ENCODE measurements at regions not wholly inside any gene's neighbourhood (a gene's known extent, or its start where the extent isn't known, plus 50 kb on each side); places are given as distances from the start of the nearest gene placed in this dataset.
"Not testable (repeated sequence)": the region's sequence is repeated elsewhere in the genome, so short reads cannot be mapped to it uniquely, and the experiment has no call there.

DNA sequence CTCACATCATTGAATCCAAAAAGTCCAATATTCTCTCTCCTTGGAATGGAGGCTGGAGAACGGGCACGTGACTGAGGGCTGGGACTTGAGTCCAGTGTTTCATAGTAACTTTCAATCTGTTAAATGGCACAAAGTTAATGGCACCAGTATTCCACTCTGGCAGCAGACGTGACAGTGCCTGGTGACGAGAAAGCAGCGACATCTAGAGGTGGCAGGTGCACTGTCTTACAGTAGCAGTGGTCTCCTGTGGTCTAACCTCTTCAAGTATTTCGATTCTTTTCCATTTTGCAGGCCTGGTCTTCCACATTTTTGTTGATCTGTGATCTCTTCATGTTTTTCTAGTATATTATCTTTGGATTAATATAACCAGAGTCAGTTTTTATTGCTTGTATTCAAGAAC is 107.1 kb downstream of the OXSM start:
- no peak for DNase-seq

DNA sequence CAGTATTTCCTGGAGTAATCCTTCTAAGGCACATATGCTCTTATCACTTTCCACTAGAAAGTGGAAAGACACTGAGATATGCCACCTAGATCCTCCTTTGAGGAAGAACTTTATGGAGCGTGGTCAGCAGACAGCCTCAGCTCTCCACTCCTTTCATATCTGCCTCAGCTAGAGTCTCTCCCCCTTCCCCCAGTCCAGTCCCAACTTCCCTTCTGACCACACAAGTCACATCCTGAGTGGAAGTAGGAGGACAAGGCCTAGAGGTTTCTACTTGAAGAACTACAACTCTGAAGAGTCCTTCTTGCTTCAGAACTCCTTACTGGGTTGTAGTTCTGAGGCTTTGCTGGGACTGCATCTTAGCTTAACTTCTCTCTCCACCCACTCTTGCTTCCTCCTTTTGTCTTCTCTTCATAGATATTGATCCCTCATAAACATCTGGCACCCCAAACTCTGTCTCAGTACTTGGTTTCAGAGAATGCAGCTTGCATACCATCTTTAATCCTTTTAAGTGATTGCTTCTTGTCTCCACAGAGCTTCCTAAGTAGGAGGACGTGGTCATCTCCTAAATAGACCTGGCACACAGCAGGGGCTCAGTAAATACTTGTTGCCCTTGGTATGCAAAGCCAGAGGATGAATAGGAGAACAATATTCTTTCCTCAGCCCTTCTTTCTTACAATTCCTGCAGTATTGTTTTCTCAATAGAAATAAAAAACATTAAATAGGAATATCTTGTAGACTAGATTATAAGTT is 109.6 kb downstream of the OXSM start:
- DNase-seq: no peak

- no peak for DNase-seq
These were observed 110.3 kb downstream of the OXSM start for GRCh38 chr3:25900161-25900560.

- DNase-seq: no peak
These were observed 111.9 kb downstream of the OXSM start for GRCh38 chr3:25901796-25902195.

GRCh38 chr3:25902586-25902985 is 112.7 kb downstream of the OXSM start:
- no peak for DNase-seq

- DNase-seq: no peak
These were observed 113.7 kb downstream of the OXSM start for GRCh38 chr3:25903371-25904129.

DNA sequence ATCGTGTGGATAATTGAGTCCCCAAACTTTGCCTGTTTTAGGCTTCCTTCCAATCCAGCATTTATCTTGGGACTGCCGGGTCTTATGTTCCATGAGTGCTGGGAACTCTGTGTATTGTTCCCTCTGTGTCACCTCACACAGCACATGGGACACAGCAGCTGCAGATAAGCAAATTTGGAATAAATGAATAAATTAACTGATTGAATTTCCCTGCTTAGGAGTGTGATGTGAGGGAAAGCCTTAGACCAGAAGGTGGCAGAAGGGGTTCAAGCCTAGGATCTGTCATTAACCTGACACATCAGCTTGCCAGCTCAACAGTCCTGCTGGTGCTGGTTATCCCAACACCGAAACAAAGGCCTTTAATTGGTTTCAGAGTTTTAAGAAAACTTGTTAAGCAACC is 114.3 kb downstream of the OXSM start:
- no peak for DNase-seq

- DNase-seq: no peak
These were observed 116.4 kb downstream of the OXSM start for GRCh38 chr3:25906132-25906906.

GRCh38 chr3:25907081-25907480 is 117.2 kb downstream of the OXSM start:
- no peak for DNase-seq

DNA sequence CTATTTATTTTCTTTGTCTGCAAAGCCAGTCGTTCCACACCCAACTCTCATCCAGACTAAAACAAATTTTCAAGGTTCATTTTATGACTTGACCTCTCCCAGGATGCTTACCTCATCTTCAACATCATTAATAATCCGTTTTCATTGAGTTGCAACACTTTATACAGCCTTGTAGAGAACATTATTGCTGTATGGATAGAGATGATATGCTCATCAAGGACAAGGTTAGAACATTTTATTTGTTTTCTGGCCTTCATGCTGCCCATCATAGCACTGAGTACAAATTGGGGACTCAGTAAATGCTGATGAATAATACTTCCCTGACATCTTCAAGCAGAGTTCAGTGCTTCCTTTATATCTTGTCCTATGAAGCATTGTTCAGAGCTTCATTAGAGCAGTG is 120.2 kb downstream of the OXSM start:
- no peak for DNase-seq

DNA sequence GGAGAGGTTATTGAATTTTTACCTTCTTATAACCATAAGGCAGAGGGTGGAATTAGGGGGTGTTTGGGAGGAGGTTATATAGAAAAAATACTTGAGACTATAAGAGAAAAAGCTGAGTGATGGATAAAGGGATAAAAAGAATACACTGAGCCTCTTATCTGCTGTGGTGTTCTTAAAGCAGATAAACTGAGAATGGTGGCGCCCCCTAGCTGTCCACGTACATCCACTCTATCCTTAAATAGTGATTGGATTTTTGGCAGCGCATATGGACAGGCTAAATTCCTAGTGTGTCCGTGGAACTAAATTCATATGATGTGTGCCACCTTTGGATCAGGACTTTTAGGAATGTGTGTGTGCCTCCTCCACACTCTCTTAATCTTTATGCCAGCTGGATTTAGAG is 121.1 kb downstream of the OXSM start:
- DNase-seq: no peak

GRCh38 chr3:25911525-25912295 is 121.8 kb downstream of the OXSM start:
- no peak for DNase-seq

- DNase-seq: no peak
These were observed 123.3 kb downstream of the OXSM start for GRCh38 chr3:25913179-25913578.

DNA sequence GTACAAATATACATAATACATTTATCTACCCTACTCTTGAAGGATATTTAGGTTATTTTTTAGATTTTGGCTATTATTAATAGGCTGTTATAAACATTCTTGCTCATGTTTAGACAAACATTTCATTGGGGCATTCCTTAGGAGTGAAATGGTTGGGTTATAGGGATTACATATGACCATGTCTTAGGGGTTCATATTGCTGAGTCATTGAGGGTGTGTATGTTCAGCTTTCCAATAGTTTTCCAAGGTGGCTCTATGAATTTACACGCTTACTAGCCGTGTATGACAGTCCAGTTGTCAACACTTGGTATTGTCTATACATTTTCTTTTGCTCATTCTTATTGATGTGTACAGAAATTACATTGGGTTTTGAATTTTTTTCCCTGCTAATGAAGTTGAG is 125.8 kb downstream of the OXSM start:
- no peak for DNase-seq

DNA sequence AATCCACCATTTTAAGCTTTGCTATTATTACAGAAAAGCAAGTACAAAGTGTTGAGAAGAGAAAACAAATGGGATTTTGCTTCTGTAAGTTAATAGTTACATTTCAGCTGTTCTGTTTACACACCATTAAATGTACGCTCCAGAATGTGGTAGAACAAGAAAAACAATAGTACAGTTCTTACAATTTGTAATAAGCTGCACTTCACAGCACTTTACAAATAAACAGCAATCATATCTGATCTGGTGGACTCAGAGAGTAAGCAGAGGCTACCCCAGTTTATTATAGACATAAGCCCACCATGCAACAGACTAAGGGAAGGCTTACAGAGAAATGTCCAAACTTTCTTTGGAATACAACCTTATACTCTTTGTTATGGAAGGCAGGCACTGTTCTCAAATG is 126.4 kb downstream of the OXSM start:
- DNase-seq: no peak

DNA sequence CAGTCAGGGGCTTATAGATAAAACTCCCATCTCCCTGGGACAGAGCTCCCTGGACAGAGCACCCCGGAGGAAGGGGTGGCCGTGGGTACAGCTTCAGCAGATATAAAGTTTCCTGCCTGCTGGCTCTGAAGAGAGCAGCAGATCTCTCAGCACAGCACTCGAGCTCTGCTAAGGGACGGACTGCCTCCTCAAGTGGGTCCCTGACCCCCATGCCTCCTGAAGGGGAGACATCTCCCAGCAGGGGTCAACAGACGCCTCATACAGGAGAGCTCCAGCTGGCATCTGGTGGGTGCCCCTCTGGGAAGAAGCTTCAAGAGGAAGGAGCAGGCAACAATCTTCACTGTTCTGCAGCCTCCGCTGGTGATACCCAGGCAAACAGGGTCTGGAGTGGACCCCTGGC is 142.1 kb downstream of the OXSM start:
- not testable (repeated sequence) for DNase-seq

DNA sequence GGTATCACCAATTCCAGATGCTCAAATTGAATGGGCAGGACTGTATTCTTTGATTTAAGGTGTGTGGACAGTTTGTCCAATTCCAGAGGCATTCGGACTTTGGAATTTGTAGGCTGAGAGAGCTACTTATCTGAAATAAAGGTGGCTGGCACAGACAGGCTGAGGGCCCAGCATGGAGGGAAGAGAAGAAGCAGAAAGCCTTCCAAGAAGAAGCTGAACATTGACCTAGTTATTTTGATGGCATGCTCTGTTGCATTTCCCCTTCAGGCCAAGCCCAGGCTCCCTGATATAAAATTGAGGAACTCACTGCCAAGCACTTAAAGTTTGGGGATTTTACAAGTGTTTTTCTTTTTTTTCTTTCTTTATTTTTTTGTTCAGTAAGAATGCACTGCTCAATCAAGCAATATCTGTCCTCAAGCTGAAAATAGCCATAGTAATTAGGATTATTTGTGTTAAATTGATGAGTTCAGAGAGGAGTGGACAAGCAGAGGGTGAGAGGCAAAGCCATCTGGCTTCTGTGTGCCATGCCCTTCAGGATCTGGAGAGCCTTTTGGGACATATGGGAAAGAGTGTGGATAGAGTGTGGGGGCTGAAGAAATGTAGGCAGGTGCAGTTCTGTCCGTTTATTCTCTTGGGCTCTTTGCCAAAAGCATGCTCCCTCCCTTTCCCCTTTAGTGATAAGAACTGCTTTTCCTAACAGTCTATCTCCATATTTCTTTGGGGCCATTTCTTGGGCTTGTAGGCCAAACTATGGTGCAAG is 148.9 kb downstream of the OXSM start:
- no peak for DNase-seq

GRCh38 chr3:25940935-25941334 is 151.0 kb downstream of the OXSM start:
- no peak for DNase-seq

DNA sequence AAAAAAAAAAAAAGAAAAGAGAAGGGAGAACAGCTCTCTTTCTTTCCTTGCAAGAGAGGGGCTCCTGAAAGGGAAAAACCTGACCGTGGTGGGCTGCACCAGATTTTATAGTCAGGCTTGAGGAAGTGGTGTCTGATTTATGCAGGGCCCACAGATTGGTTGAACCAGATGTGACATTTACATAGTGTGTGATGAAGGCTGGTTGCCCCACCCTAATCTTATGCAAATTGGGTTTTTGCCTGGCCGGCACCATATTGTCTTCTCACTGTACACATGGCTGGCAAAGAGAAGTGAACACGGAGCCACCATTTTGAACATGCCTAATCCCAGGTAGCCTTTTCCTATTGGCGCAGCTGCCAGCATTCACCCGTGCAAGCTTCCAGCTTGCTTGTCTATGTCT is 154.4 kb downstream of the OXSM start:
- DNase-seq: no peak

DNA sequence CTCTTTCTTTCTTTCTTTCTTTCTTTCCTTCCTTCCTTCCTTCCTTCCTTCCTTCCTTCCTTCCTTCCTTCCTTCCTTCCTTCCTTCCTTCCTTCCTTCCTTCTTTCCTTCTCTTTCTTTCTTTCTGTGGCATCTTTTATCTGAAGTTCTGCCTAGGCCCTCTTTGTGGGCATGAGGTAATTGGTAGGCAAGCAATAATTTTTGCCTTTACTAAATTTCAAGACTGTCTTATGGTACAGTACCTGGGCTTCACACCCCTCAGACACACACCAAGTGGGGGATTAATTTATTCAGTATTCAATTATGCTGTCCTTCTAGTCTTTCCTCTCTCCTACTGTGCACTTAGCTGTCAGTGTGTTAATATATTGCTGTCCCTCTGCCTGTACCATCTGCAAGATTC is 155.5 kb downstream of the OXSM start:
- no peak for DNase-seq

- DNase-seq: no peak
These were observed 155.9 kb downstream of the OXSM start for GRCh38 chr3:25945836-25946235.

DNA sequence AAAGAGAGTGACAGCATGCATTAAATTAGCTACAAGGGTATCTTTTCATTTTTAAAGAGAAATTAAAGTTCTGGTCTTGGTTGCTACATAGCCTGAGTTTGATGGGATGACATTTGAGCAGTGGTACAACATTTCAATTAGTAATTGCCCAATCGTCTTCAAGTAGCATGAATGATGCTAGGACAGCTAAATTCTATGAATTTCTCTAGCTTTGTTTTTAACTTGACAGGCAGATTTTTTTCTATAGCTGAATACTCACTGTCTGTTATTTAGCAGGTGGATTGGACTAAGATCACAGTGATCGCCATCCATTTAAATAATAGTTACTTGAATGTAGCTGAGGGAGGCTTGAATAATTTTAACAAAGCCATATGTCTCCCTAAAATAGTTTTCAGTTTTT is 162.2 kb downstream of the OXSM start:
- DNase-seq: no peak

Data from right forelimb (tissue), 1 donor.